ENCODE measurements at regions not wholly inside any gene's neighbourhood (a gene's known extent, or its start where the extent isn't known, plus 50 kb on each side); places are given as distances from the start of the nearest gene placed in this dataset.

DNA sequence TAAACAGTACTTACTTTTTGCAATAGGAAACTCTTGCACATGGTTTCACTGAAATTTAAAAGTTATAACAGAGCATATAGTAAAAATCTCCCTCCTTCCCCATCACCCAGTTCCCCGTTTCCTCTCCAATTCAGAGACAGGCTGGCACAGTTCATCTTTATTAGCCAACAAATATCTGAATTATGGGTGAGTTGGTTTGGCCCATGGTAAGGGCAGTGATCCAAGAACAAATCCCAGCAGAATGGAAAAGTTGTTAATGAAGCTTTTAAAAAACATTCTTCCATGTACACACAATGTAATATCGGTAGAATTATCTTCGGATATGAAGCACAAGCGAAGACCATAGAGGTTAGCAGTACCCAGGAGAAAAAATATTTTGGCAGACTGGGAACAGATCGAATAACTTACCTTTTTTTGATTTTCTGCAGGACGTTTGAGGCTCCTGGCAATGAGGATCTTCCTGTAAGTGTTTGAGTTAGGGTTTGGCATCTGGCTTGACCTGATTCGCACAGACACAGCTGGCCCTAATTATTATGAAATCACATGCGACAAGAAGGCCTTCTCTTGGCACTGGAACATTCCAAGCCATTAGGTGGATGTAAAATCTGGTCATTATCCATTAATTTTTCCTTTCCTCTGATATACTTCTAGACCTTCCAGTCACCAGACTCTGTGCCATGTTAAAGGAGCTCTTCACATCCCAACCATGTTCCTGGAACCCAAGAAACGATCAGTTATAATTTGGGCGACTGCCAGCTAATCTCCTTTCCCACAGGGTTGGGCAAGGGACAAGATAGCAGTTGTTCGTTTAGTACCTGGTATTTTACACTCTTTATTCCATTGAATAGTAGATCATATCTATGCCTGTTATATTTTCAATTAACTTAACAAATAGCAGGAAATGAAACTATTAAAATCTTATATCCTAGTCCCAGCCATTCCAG, 139.4 kb upstream of the TSC22D1 start:
- CTCF ChIA-PET (ENCODE audit: low intra/inter-chr PET ratio) = no interaction called here
- intact Hi-C loops (cut with micrococcal nuclease) = no loop called here
- no peaks in the 10 kb centered on the region for H3K9me3 ChIP-seq (replicated peaks; ENCODE audit: control insufficient read depth, insufficient read depth, low read depth, low read length)
- no peaks in the 10 kb centered on the region for H3K4me1 ChIP-seq (replicated peaks in 1 of 2; ENCODE audit: control insufficient read depth in 2 of 2, insufficient read depth in 2 of 2, low read length in 2 of 2)
- no peak for TF ChIP-seq HDAC6 (IDR thresholded peaks at IDR 0.05; ENCODE audit: low read depth, low read length)
- TF ChIP-seq CUX1 (CRISPR knock-in tag; IDR thresholded peaks at IDR 0.05) = no peak
- under 1% methylated on average over 11 of the region's 11 CpGs for WGBS (ENCODE audit: insufficient coverage, low coverage, missing lambda C conversion rate)
- POLR2A ChIA-PET = no interaction called here
- no peaks in the 10 kb centered on the region for H3K36me3 ChIP-seq (ENCODE audit: control insufficient read depth, insufficient read depth, low read length)
- ATAC-seq (no peak), FAIRE-seq (no peak), DNase-seq (ENCODE audit: extremely low read depth in 1 of 4, low spot score in 3 of 4) (no peak)
- H3K9ac ChIP-seq (ENCODE audit: insufficient read depth in 1 of 2, low read depth in 2 of 2, low read length in 2 of 2) = no peak overlapping the region
- no peaks in the 10 kb centered on the region for H4K20me1 ChIP-seq (replicated peaks; ENCODE audit: control insufficient read depth, insufficient read depth, low read length)
- H3K27me3 ChIP-seq (ENCODE audit: control insufficient read depth in 2 of 2, insufficient read depth in 2 of 2, low read length in 2 of 2) = peaks cover 0 to 6% of the 10 kb centered on the region in 2 experiments; a peak in 3 of 5 replicates
- H2AFZ ChIP-seq (ENCODE audit: low read depth, low read length) = no peak overlapping the region
- BruUV-seq (replicated peaks) = no TSS peak
- no peak overlapping the region for H3K4me3 ChIP-seq
- H3K4me2 ChIP-seq (ENCODE audit: insufficient read depth, low read length) = no peak overlapping the region
- in situ Hi-C loops (cut with MboI) = no loop called here
- no peaks in the 10 kb centered on the region for H3K79me2 ChIP-seq (ENCODE audit: control insufficient read depth, insufficient read depth, low read length)
- H3K9me1 ChIP-seq (ENCODE audit: control insufficient read depth, insufficient read depth, low read length) = no peaks in the 10 kb centered on the region
- no peak overlapping the region for H3K27ac ChIP-seq (ENCODE audit: extremely low read depth, low read depth, low read length)
